Stimulated activated CD8-positive, alpha-beta memory T cell treated with anti-CD3 and anti-CD28 coated beads, Interleukin-12 subunit alpha, Interleukin-12 subunit beta, amount 100 ng/mL, for 1 hour (primary cell): ENCODE measurements at regions not wholly inside any gene's neighbourhood (a gene's known extent, or its start where the extent isn't known, plus 50 kb on each side); places are given as distances from the start of the nearest gene placed in this dataset.

Source experiments
- DNase-seq: peaks from one replicate; pipeline ENCODE4 v3.0.0-alpha.2; 2020; ENCODE audit warnings: low read depth

GRCh38 chr1:30638086-30638485 is 85.3 kb downstream of the MATN1 start:
- no peak for DNase-seq

GRCh38 chr1:30637183-30637980 is 86.0 kb downstream of the MATN1 start:
- no peak for DNase-seq

GRCh38 chr1:30636621-30637020 is 86.8 kb downstream of the MATN1 start:
- DNase-seq = no peak

GRCh38 chr1:30635391-30635975 is 87.9 kb downstream of the MATN1 start:
- DNase-seq = no peak

- DNase-seq = no peak
Measured at GRCh38 chr1:30634507-30634906, 88.9 kb downstream of the MATN1 start.

GRCh38 chr1:30633294-30633693 is 90.1 kb downstream of the MATN1 start:
- no peak for DNase-seq

- no peak for DNase-seq
Measured at GRCh38 chr1:30632481-30632880, 90.9 kb downstream of the MATN1 start.

GRCh38 chr1:30631700-30632099 is 91.7 kb downstream of the MATN1 start:
- no peak for DNase-seq

GRCh38 chr1:30629501-30629900 is 93.9 kb downstream of the MATN1 start:
- DNase-seq = no peak

- DNase-seq = no peak
Measured at GRCh38 chr1:30627994-30628393, 95.4 kb downstream of the MATN1 start.

- DNase-seq = no peak
Measured at GRCh38 chr1:30627206-30627605, 96.2 kb downstream of the MATN1 start.

GRCh38 chr1:30623431-30623830 is 100.0 kb downstream of the MATN1 start:
- DNase-seq = no peak

- no peak for DNase-seq
Measured at GRCh38 chr1:30619619-30620018, 103.8 kb downstream of the MATN1 start.

GRCh38 chr1:30618335-30618747 is 105.0 kb downstream of the MATN1 start:
- no peak for DNase-seq

- no peak for DNase-seq
Measured at GRCh38 chr1:30616759-30617158, 106.6 kb downstream of the MATN1 start.

GRCh38 chr1:30615816-30616590 is 107.4 kb downstream of the MATN1 start:
- no peak for DNase-seq

GRCh38 chr1:30615076-30615795 is 108.1 kb downstream of the MATN1 start:
- DNase-seq = no peak

- no peak for DNase-seq
Measured at GRCh38 chr1:30613188-30613587, 110.2 kb downstream of the MATN1 start.

- no peak for DNase-seq
Measured at GRCh38 chr1:30612536-30613065, 110.8 kb downstream of the MATN1 start.

GRCh38 chr1:30611741-30612309 is 111.6 kb downstream of the MATN1 start:
- no peak for DNase-seq

- DNase-seq = no peak
Measured at GRCh38 chr1:30610917-30611316, 112.5 kb downstream of the MATN1 start.

- DNase-seq = no peak
Measured at GRCh38 chr1:30609999-30610345, 113.4 kb downstream of the MATN1 start.
